ENCODE measurements at regions not wholly inside any gene's neighbourhood (a gene's known extent, or its start where the extent isn't known, plus 50 kb on each side); places are given as distances from the start of the nearest gene placed in this dataset.
"Not testable (repeated sequence)": the region's sequence is repeated elsewhere in the genome, so short reads cannot be mapped to it uniquely, and the experiment has no call there.

- Mint-ChIP-seq H3K4me3 (no peak overlapping the region), H3K27ac (no peak overlapping the region), H3K9me3 (peaks cover 6 to 9% of the 10 kb centered on the region in 2 donors), H3K27me3 (no peaks in the 10 kb centered on the region), H3K4me1 (no peaks in the 10 kb centered on the region)
- DNase-seq (no peak), ATAC-seq (no peak)
These were observed 1034.0 kb upstream of the PTPRD start for GRCh38 chr9:11646831-11647230.

- no peak for ATAC-seq
- no peaks in the 10 kb centered on the region for H3K4me1 Mint-ChIP-seq
- no peak overlapping the region for H3K4me3 Mint-ChIP-seq
- H3K27ac Mint-ChIP-seq: no peak overlapping the region
- H3K9me3 Mint-ChIP-seq: peaks cover 12 to 22% of the 10 kb centered on the region in 2 donors
- no peaks in the 10 kb centered on the region for H3K27me3 Mint-ChIP-seq
- no peak for DNase-seq
These were observed 1039.3 kb upstream of the TYRP1 start for GRCh38 chr9:11653867-11654266.

- Mint-ChIP-seq H3K4me3 (no peak overlapping the region), H3K9me3 (peaks cover 14 to 17% of the 10 kb centered on the region in 2 donors), H3K27me3 (no peaks in the 10 kb centered on the region), H3K4me1 (no peaks in the 10 kb centered on the region), H3K27ac (no peak overlapping the region)
- DNase-seq (no peak), ATAC-seq (no peak)
These were observed 1029.3 kb upstream of the TYRP1 start for GRCh38 chr9:11663913-11664312.

- no peaks in the 10 kb centered on the region for H3K4me1 Mint-ChIP-seq
- H3K9me3 Mint-ChIP-seq: peaks cover 6 to 8% of the 10 kb centered on the region in 2 donors
- H3K27me3 Mint-ChIP-seq: no peaks in the 10 kb centered on the region
- H3K27ac Mint-ChIP-seq: no peak overlapping the region
- no peak overlapping the region for H3K4me3 Mint-ChIP-seq
- ATAC-seq (no peak), DNase-seq (no peak)
These were observed 1016.4 kb upstream of the TYRP1 start for GRCh38 chr9:11676821-11677220.

- Mint-ChIP-seq H3K27me3 (no peaks in the 10 kb centered on the region), H3K27ac (peak overlapping the region in 1 of 2 donors; percentile 54), H3K4me3 (no peak overlapping the region), H3K9me3 (peaks cover 5 to 16% of the 10 kb centered on the region in 2 donors), H3K4me1 (no peaks in the 10 kb centered on the region)
- ATAC-seq (no peak), DNase-seq (no peak)
These were observed 1006.5 kb upstream of the TYRP1 start for GRCh38 chr9:11686733-11687132.

- peaks cover 9 to 19% of the 10 kb centered on the region in 2 donors for H3K9me3 Mint-ChIP-seq
- no peak for ATAC-seq
- H3K27ac Mint-ChIP-seq: no peak overlapping the region
- no peak overlapping the region for H3K4me3 Mint-ChIP-seq
- no peaks in the 10 kb centered on the region for H3K4me1 Mint-ChIP-seq
- no peak for DNase-seq
- H3K27me3 Mint-ChIP-seq: no peaks in the 10 kb centered on the region
These were observed 996.1 kb upstream of the TYRP1 start for GRCh38 chr9:11697126-11697525.

- no peak for ATAC-seq
- no peak for DNase-seq
- Mint-ChIP-seq H3K27ac (no peak overlapping the region), H3K4me3 (no peak overlapping the region), H3K27me3 (no peaks in the 10 kb centered on the region), H3K9me3 (peaks cover 0 to 7% of the 10 kb centered on the region in 2 donors), H3K4me1 (no peaks in the 10 kb centered on the region)
These were observed 991.5 kb upstream of the TYRP1 start for GRCh38 chr9:11701706-11702105.

- Mint-ChIP-seq H3K4me3 (no peak overlapping the region), H3K9me3 (no peaks in the 10 kb centered on the region)
These were observed 990.6 kb upstream of the TYRP1 start for GRCh38 chr9:11702548-11702947.

GRCh38 chr9:11704198-11704597 lies 989.0 kb upstream of the TYRP1 start:
- H3K4me1 Mint-ChIP-seq, ATAC-seq, DNase-seq, H3K27me3 Mint-ChIP-seq, H3K9me3 Mint-ChIP-seq, H3K4me3 Mint-ChIP-seq, H3K27ac Mint-ChIP-seq: not testable (repeated sequence)

More at GRCh38 chr9:11702548-11702947, 990.6 kb upstream of the TYRP1 start:
- Mint-ChIP-seq H3K27me3 (no peaks in the 10 kb centered on the region), H3K27ac (no peak overlapping the region), H3K4me1 (no peaks in the 10 kb centered on the region)
- DNase-seq (no peak), ATAC-seq (no peak)

- Mint-ChIP-seq H3K27me3 (no peaks in the 10 kb centered on the region), H3K9me3 (peaks cover 0 to 8% of the 10 kb centered on the region in 2 donors), H3K4me3 (no peak overlapping the region), H3K27ac (no peak overlapping the region), H3K4me1 (no peaks in the 10 kb centered on the region)
- ATAC-seq: no peak
- no peak for DNase-seq
These were observed 984.3 kb upstream of the TYRP1 start for GRCh38 chr9:11708899-11709298.

GRCh38 chr9:11709567-11709966 lies 983.6 kb upstream of the TYRP1 start:
- Mint-ChIP-seq H3K27me3 (no peaks in the 10 kb centered on the region), H3K4me1 (no peaks in the 10 kb centered on the region), H3K4me3 (no peak overlapping the region), H3K9me3 (peaks cover 0 to 8% of the 10 kb centered on the region in 2 donors), H3K27ac (no peak overlapping the region)
- no peak for ATAC-seq
- no peak for DNase-seq

- no peaks in the 10 kb centered on the region for H3K27me3 Mint-ChIP-seq
These were observed 980.1 kb upstream of the TYRP1 start for GRCh38 chr9:11713077-11713476.

GRCh38 chr9:11722957-11723356 lies 970.2 kb upstream of the TYRP1 start:
- no peaks in the 10 kb centered on the region for H3K4me1 Mint-ChIP-seq
- no peak overlapping the region for H3K27ac Mint-ChIP-seq
- no peaks in the 10 kb centered on the region for H3K27me3 Mint-ChIP-seq
- DNase-seq (no peak), ATAC-seq (no peak)
- H3K9me3 Mint-ChIP-seq: peaks cover 23 to 26% of the 10 kb centered on the region in 2 donors
- no peak overlapping the region for H3K4me3 Mint-ChIP-seq

More at GRCh38 chr9:11713077-11713476, 980.1 kb upstream of the TYRP1 start:
- H3K27ac Mint-ChIP-seq: no peak overlapping the region
- H3K9me3 Mint-ChIP-seq: peaks cover 0 to 8% of the 10 kb centered on the region in 2 donors
- H3K4me1 Mint-ChIP-seq: no peaks in the 10 kb centered on the region
- no peak for DNase-seq
- no peak overlapping the region for H3K4me3 Mint-ChIP-seq
- no peak for ATAC-seq

- ATAC-seq (no peak), DNase-seq (no peak)
- Mint-ChIP-seq H3K4me1 (no peaks in the 10 kb centered on the region), H3K27me3 (no peaks in the 10 kb centered on the region), H3K27ac (no peak overlapping the region), H3K4me3 (no peak overlapping the region), H3K9me3 (peaks cover 18 to 24% of the 10 kb centered on the region in 2 donors)
These were observed 966.5 kb upstream of the TYRP1 start for GRCh38 chr9:11726659-11727058.

- Mint-ChIP-seq H3K9me3 (peaks cover 15 to 25% of the 10 kb centered on the region in 2 donors), H3K27me3 (no peaks in the 10 kb centered on the region), H3K27ac (no peak overlapping the region), H3K4me3 (no peak overlapping the region), H3K4me1 (no peaks in the 10 kb centered on the region)
- no peak for DNase-seq
- no peak for ATAC-seq
These were observed 957.8 kb upstream of the TYRP1 start for GRCh38 chr9:11735391-11735790.

- H3K9me3 Mint-ChIP-seq: peaks cover 14 to 18% of the 10 kb centered on the region in 2 donors
- ATAC-seq (no peak), DNase-seq (no peak)
- H3K4me3 Mint-ChIP-seq: no peak overlapping the region
- H3K27ac Mint-ChIP-seq: no peak overlapping the region
- H3K27me3 Mint-ChIP-seq: no peaks in the 10 kb centered on the region
- H3K4me1 Mint-ChIP-seq: no peaks in the 10 kb centered on the region
These were observed 950.7 kb upstream of the TYRP1 start for GRCh38 chr9:11742471-11742870.

GRCh38 chr9:11743356-11743755 lies 949.8 kb upstream of the TYRP1 start:
- ATAC-seq: no peak
- no peaks in the 10 kb centered on the region for H3K27me3 Mint-ChIP-seq

More at GRCh38 chr9:11743356-11743755, 949.8 kb upstream of the TYRP1 start:
- Mint-ChIP-seq H3K4me1 (no peaks in the 10 kb centered on the region), H3K4me3 (no peak overlapping the region), H3K27ac (no peak overlapping the region), H3K9me3 (peaks cover 8 to 12% of the 10 kb centered on the region in 2 donors)
- DNase-seq: no peak

All from stimulated activated naive CD8-positive, alpha-beta T cell treated with anti-CD3 and anti-CD28 coated beads, Interleukin-15, amount 100 ng/mL, for 72 hours (primary cell).